Dermis microvascular lymphatic vessel endothelial cell (primary cell): ENCODE measurements at regions not wholly inside any gene's neighbourhood (a gene's known extent, or its start where the extent isn't known, plus 50 kb on each side); places are given as distances from the start of the nearest gene placed in this dataset.

Source experiments
- DNase-seq, 2 donors: peaks; one replicate each; pipeline versions ENCODE4 v3.0.0 to v3.0.0-alpha.2; 2010; ENCODE audit warnings: low read depth in 2 of 2

- DNase-seq = no peak
Measured at GRCh38 chr10:43973801-43974200, 325.1 kb upstream of the ZNF32 start.

GRCh38 chr10:43972976-43973647 is 324.4 kb upstream of the ZNF32 start:
- no peak for DNase-seq

GRCh38 chr10:43971981-43972380 is 323.3 kb upstream of the ZNF32 start:
- DNase-seq = no peak

GRCh38 chr10:43971306-43971705 is 322.6 kb upstream of the ZNF32 start:
- no peak for DNase-seq

- DNase-seq = peak; percentile 45 to 74
Measured at GRCh38 chr10:43970717-43971116, 322.0 kb upstream of the ZNF32 start.

- no peak for DNase-seq
Measured at GRCh38 chr10:43970018-43970698, 321.5 kb upstream of the ZNF32 start.

GRCh38 chr10:43969506-43969905 is 320.8 kb upstream of the ZNF32 start:
- no peak for DNase-seq

GRCh38 chr10:43968961-43969360 is 320.3 kb upstream of the ZNF32 start:
- no peak for DNase-seq

GRCh38 chr10:43968076-43968475 is 319.4 kb upstream of the ZNF32 start:
- no peak for DNase-seq

GRCh38 chr10:43966571-43966965 is 317.9 kb upstream of the ZNF32 start:
- DNase-seq = no peak

- no peak for DNase-seq
Measured at GRCh38 chr10:43965918-43966570, 317.4 kb upstream of the ZNF32 start.

GRCh38 chr10:43965033-43965917 is 316.6 kb upstream of the ZNF32 start:
- peak; percentile 74 to 79 for DNase-seq

GRCh38 chr10:43964486-43964885 is 315.8 kb upstream of the ZNF32 start:
- DNase-seq = no peak

- no peak for DNase-seq
Measured at GRCh38 chr10:43963793-43964425, 315.2 kb upstream of the ZNF32 start.

- no peak for DNase-seq
Measured at GRCh38 chr10:43963379-43963778, 314.7 kb upstream of the ZNF32 start.

- DNase-seq = no peak
Measured at GRCh38 chr10:43962346-43963191, 313.9 kb upstream of the ZNF32 start.

GRCh38 chr10:43961523-43962345 is 313.1 kb upstream of the ZNF32 start:
- DNase-seq = no peak

GRCh38 chr10:43960981-43961380 is 312.3 kb upstream of the ZNF32 start:
- no peak for DNase-seq

- DNase-seq = no peak
Measured at GRCh38 chr10:43960477-43960876, 311.8 kb upstream of the ZNF32 start.

GRCh38 chr10:43960135-43960415 is 311.4 kb upstream of the ZNF32 start:
- no peak for DNase-seq
